ENCODE measurements at regions not wholly inside any gene's neighbourhood (a gene's known extent, or its start where the extent isn't known, plus 50 kb on each side); places are given as distances from the start of the nearest gene placed in this dataset.

DNA sequence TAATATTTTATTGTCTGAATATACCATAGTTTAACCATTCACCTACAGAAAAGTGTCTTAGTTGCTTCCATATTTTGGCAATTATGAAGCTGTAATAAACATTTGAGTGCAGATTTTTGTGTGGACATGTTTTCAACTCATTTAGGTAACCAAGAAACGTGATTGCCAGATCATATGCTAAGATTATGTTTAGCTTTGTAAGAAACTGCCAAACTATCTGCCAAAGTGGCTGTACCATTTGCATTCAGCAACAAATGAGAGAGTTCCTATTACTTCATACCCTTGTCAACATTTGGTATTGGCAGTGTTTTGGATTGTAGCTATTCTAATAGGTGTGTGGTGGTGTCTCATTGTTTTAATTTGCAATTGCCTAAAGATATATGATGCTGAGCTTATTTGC is 233.5 kb downstream of the TMEM26 start:
- DNase-seq (ENCODE audit: extremely low spot score): no peak
- TF ChIP-seq ZNF384 (IDR thresholded peaks at IDR 0.05) (no peak), FOXA1 (IDR thresholded peaks at IDR 0.05) (no peak), FOXK2 (IDR thresholded peaks at IDR 0.05) (no peak), HDGF (IDR thresholded peaks at IDR 0.05; ENCODE audit: borderline replicate concordance) (no peak), LEF1 (IDR thresholded peaks at IDR 0.05; ENCODE audit: borderline replicate concordance) (no peak)
- TF ChIP-seq, protein P1, sequence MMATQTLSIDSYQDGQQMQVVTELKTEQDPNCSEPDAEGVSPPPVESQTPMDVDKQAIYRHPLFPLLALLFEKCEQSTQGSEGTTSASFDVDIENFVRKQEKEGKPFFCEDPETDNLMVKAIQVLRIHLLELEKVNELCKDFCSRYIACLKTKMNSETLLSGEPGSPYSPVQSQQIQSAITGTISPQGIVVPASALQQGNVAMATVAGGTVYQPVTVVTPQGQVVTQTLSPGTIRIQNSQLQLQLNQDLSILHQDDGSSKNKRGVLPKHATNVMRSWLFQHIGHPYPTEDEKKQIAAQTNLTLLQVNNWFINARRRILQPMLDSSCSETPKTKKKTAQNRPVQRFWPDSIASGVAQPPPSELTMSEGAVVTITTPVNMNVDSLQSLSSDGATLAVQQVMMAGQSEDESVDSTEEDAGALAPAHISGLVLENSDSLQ (IDR thresholded peaks at IDR 0.05): no peak
- POLR2A ChIA-PET: no interaction called here
- CTCF ChIA-PET: no interaction called here

DNA sequence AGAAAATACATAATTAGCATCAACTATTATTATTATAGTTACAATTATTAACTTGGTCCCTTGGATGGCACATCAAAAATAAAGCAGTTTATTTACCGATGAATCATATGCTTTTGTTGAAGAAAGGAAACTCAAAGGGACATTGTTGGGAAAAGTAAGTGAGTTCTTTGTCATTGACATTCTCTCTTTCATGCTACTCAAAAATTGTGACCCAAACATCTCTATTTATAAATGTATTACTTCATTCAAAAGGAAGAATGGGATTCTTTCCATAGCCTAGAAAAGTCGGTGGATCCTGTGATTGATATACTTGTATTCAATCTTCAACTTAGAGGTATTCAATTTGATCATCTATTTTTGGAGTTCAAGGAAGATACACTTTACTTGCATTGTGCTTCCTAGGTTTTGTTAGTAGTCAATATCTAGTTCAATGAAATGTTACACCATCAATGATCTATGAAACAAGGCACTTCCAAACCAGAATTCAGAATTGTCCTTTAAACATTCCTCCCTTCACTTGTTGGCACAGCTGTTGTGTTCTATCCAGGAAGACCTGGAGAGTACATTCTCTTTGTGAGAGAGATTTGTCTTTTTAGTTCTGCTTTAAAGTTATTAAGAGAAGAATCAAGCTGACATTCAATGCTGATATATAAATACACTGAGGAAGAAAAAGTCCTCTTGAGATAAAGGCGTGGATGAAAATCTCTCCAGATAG is 235.2 kb downstream of the TMEM26 start:
- DNase-seq (ENCODE audit: extremely low spot score): no peak
- ChIA-PET POLR2A (no interaction called here), CTCF (no interaction called here)
- no peak for TF ChIP-seq FOXK2 (IDR thresholded peaks at IDR 0.05)
- no peak for TF ChIP-seq FOXA1 (IDR thresholded peaks at IDR 0.05)
- TF ChIP-seq HDGF (IDR thresholded peaks at IDR 0.05; ENCODE audit: borderline replicate concordance): no peak
- TF ChIP-seq ARNT (IDR thresholded peaks at IDR 0.05): no peak
- no peak for TF ChIP-seq BHLHE40 (IDR thresholded peaks at IDR 0.05; ENCODE audit: borderline replicate concordance)
- TF ChIP-seq ZNF384 (IDR thresholded peaks at IDR 0.05): no peak
- TF ChIP-seq LEF1 (IDR thresholded peaks at IDR 0.05; ENCODE audit: borderline replicate concordance): no peak
- TF ChIP-seq CTBP1 (IDR thresholded peaks at IDR 0.05; ENCODE audit: borderline replicate concordance): no peak
- TF ChIP-seq NFRKB (IDR thresholded peaks at IDR 0.05): no peak
- TF ChIP-seq L3MBTL2 (conservative IDR thresholded peaks at IDR 0.05): no peak
- no peak for TF ChIP-seq TARDBP (IDR thresholded peaks at IDR 0.05)
- TF ChIP-seq, protein P1 (IDR thresholded peaks at IDR 0.05): no peak
- TF ChIP-seq SP1 (IDR thresholded peaks at IDR 0.05): no peak
- TF ChIP-seq SUZ12 (IDR thresholded peaks at IDR 0.05): no peak

DNA sequence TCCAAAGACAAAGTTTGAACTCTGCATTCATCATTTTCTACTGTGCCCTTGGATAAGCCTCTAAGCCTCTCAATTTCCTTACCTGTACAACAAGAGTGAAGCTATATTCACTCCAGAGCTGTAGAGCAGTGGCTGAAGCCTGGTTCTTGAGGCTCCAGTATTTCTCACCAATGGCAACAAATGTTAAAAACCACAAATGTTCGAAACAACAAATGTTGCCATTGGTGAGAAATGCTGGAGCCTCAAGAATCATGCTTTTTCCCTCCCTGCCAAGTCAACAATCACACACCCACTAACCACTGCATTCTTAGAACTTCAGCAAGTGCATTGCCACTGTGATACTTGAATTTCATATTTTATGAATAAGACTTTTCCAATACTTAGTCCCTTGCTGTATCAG is 237.9 kb downstream of the TMEM26 start:
- DNase-seq (ENCODE audit: extremely low spot score): no peak
- ChIA-PET CTCF (no interaction called here), POLR2A (no interaction called here)
- no peak for TF ChIP-seq HDGF (IDR thresholded peaks at IDR 0.05; ENCODE audit: borderline replicate concordance)
- no peak for TF ChIP-seq NFRKB (IDR thresholded peaks at IDR 0.05)
- no peak for TF ChIP-seq BHLHE40 (IDR thresholded peaks at IDR 0.05; ENCODE audit: borderline replicate concordance)
- no peak for TF ChIP-seq LEF1 (IDR thresholded peaks at IDR 0.05; ENCODE audit: borderline replicate concordance)
- TF ChIP-seq FOXM1 (IDR thresholded peaks at IDR 0.05; ENCODE audit: borderline replicate concordance): no peak
- no peak for TF ChIP-seq L3MBTL2 (conservative IDR thresholded peaks at IDR 0.05)
- no peak for TF ChIP-seq SP1 (IDR thresholded peaks at IDR 0.05)
- TF ChIP-seq, protein P1 (IDR thresholded peaks at IDR 0.05): no peak
- TF ChIP-seq CTBP1 (IDR thresholded peaks at IDR 0.05; ENCODE audit: borderline replicate concordance): no peak
- no peak for TF ChIP-seq ELF4 (IDR thresholded peaks at IDR 0.05)
- TF ChIP-seq TARDBP (IDR thresholded peaks at IDR 0.05): no peak
- TF ChIP-seq ARNT (IDR thresholded peaks at IDR 0.05): no peak
- no peak for TF ChIP-seq FOXA1 (IDR thresholded peaks at IDR 0.05)

DNA sequence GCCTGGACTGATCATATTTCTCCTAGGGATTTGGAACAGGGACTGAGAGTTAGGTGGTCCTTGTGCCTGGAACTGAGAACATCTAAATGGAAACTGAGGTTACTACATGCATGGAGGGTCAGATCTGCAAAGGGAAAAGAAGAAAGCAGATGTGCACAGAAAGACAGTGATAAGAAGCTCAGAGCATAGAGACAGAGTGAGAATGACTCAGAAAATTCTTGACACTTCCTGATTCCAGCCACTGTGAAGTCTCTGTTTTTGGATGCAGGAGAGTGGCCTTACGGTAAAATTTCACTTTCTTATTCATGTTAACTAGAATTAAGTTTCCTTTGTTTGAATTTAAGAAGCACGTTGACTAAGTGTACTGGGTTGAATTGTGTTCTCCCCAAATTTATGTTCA is 241.7 kb downstream of the TMEM26 start:
- no peak for DNase-seq (ENCODE audit: extremely low spot score)
- ChIA-PET POLR2A (no interaction called here), CTCF (no interaction called here)
- no peak for TF ChIP-seq SP1 (IDR thresholded peaks at IDR 0.05)
- TF ChIP-seq LEF1 (IDR thresholded peaks at IDR 0.05; ENCODE audit: borderline replicate concordance): no peak
- TF ChIP-seq ELF4 (IDR thresholded peaks at IDR 0.05): no peak
- TF ChIP-seq, protein P1 (IDR thresholded peaks at IDR 0.05): no peak
- no peak for TF ChIP-seq ZNF384 (IDR thresholded peaks at IDR 0.05)
- no peak for TF ChIP-seq L3MBTL2 (conservative IDR thresholded peaks at IDR 0.05)
- no peak for TF ChIP-seq BHLHE40 (IDR thresholded peaks at IDR 0.05; ENCODE audit: borderline replicate concordance)
- no peak for TF ChIP-seq TARDBP (IDR thresholded peaks at IDR 0.05)
- TF ChIP-seq SUZ12 (IDR thresholded peaks at IDR 0.05): no peak
- TF ChIP-seq FOXM1 (IDR thresholded peaks at IDR 0.05; ENCODE audit: borderline replicate concordance): no peak
- TF ChIP-seq HDGF (IDR thresholded peaks at IDR 0.05; ENCODE audit: borderline replicate concordance): no peak
- TF ChIP-seq NFRKB (IDR thresholded peaks at IDR 0.05): no peak
- TF ChIP-seq FOXA1 (IDR thresholded peaks at IDR 0.05): no peak

DNA sequence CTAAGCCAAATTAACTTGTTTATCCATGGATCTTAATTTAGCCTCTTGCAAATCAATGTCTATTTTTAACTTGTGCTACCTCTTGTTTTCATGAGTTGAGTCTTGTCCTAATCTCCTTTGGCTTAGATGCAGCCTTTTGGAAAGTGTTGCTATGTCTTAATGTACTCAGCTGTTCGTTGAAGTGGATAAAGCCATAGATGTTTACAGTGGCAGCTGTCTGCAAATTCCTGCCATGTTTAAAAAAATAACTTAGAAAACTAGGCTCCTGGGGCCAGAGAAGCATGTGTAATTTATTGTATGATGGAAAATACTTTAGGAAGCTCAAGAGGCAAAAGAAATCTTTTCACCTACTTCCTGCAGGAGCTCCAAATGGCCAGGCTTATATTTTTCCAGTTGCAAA is 253.1 kb upstream of the RHOBTB1 start:
- DNase-seq (ENCODE audit: extremely low spot score): no peak
- CTCF ChIA-PET: interaction anchor here (0.5 kb wide), 1 partner anchor 257 kb away, joined by 3 read pairs; no protein-coding TSS in a partner anchor
- POLR2A ChIA-PET: interaction anchor here (0.6 kb wide), 1 partner anchor 301 kb away, joined by 3 read pairs; no protein-coding TSS in a partner anchor
- TF ChIP-seq NFRKB (IDR thresholded peaks at IDR 0.05) (no peak), BHLHE40 (IDR thresholded peaks at IDR 0.05; ENCODE audit: borderline replicate concordance) (no peak), L3MBTL2 (conservative IDR thresholded peaks at IDR 0.05) (no peak), LEF1 (IDR thresholded peaks at IDR 0.05; ENCODE audit: borderline replicate concordance) (no peak), ZNF384 (IDR thresholded peaks at IDR 0.05) (no peak), ARNT (IDR thresholded peaks at IDR 0.05) (no peak), CTBP1 (IDR thresholded peaks at IDR 0.05; ENCODE audit: borderline replicate concordance) (no peak)
- TF ChIP-seq, protein P1 (IDR thresholded peaks at IDR 0.05): no peak
